ENCODE measurements at regions not wholly inside any gene's neighbourhood (a gene's known extent, or its start where the extent isn't known, plus 50 kb on each side); places are given as distances from the start of the nearest gene placed in this dataset.

GRCh38 chr3:23079976-23080375 lies 123.2 kb upstream of the UBE2E2 start:
- DNase-seq: no peak

- no peak for DNase-seq
Measured at GRCh38 chr3:23083701-23084100, 119.4 kb upstream of the UBE2E2 start.

- DNase-seq: no peak
Measured at GRCh38 chr3:23084367-23084766, 118.8 kb upstream of the UBE2E2 start.

- DNase-seq: no peak
Measured at GRCh38 chr3:23085261-23085660, 117.9 kb upstream of the UBE2E2 start.

- DNase-seq: no peak
Measured at GRCh38 chr3:23086331-23086730, 116.8 kb upstream of the UBE2E2 start.

- DNase-seq: no peak
Measured at GRCh38 chr3:23086831-23087230, 116.3 kb upstream of the UBE2E2 start.

GRCh38 chr3:23094412-23094811 lies 108.7 kb upstream of the UBE2E2 start:
- no peak for DNase-seq

- DNase-seq: no peak
Measured at GRCh38 chr3:23094890-23095462, 108.2 kb upstream of the UBE2E2 start.

GRCh38 chr3:23096041-23096440 lies 107.1 kb upstream of the UBE2E2 start:
- DNase-seq: no peak

GRCh38 chr3:23099021-23099420 lies 104.1 kb upstream of the UBE2E2 start:
- DNase-seq: no peak

GRCh38 chr3:23099677-23100076 lies 103.5 kb upstream of the UBE2E2 start:
- DNase-seq: no peak

- no peak for DNase-seq
Measured at GRCh38 chr3:23100106-23100505, 103.0 kb upstream of the UBE2E2 start.

- DNase-seq: no peak
Measured at GRCh38 chr3:23103764-23104163, 99.4 kb upstream of the UBE2E2 start.

GRCh38 chr3:23105048-23105447 lies 98.1 kb upstream of the UBE2E2 start:
- DNase-seq: no peak

- no peak for DNase-seq
Measured at GRCh38 chr3:23106666-23107065, 96.5 kb upstream of the UBE2E2 start.

- no peak for DNase-seq
Measured at GRCh38 chr3:23107221-23107620, 95.9 kb upstream of the UBE2E2 start.

- no peak for DNase-seq
Measured at GRCh38 chr3:23108451-23109057, 94.6 kb upstream of the UBE2E2 start.

- DNase-seq: no peak
Measured at GRCh38 chr3:23111286-23111685, 91.8 kb upstream of the UBE2E2 start.

- no peak for DNase-seq
Measured at GRCh38 chr3:23111797-23112196, 91.3 kb upstream of the UBE2E2 start.

- no peak for DNase-seq
Measured at GRCh38 chr3:23112491-23112890, 90.6 kb upstream of the UBE2E2 start.

- peak; percentile 8 for DNase-seq
Measured at GRCh38 chr3:23113455-23114171, 89.5 kb upstream of the UBE2E2 start.

GRCh38 chr3:23114432-23114831 lies 88.7 kb upstream of the UBE2E2 start:
- DNase-seq: no peak

- no peak for DNase-seq
Measured at GRCh38 chr3:23115171-23115877, 87.8 kb upstream of the UBE2E2 start.
